ENCODE measurements at regions not wholly inside any gene's neighbourhood (a gene's known extent, or its start where the extent isn't known, plus 50 kb on each side); places are given as distances from the start of the nearest gene placed in this dataset.

- no peak for TF ChIP-seq POLR2AphosphoS5 (IDR thresholded peaks at IDR 0.05)
- no peak for TF ChIP-seq CTCF (IDR thresholded peaks at IDR 0.05)
- TF ChIP-seq POLR2A (IDR thresholded peaks at IDR 0.05), result no peak
Measured at GRCh38 chr15:35834216-35834830, 288.4 kb upstream of the DPH6 start.
